ENCODE measurements at regions not wholly inside any gene's neighbourhood (a gene's known extent, or its start where the extent isn't known, plus 50 kb on each side); places are given as distances from the start of the nearest gene placed in this dataset.
"Not testable (repeated sequence)": the region's sequence is repeated elsewhere in the genome, so short reads cannot be mapped to it uniquely, and the experiment has no call there.

DNA sequence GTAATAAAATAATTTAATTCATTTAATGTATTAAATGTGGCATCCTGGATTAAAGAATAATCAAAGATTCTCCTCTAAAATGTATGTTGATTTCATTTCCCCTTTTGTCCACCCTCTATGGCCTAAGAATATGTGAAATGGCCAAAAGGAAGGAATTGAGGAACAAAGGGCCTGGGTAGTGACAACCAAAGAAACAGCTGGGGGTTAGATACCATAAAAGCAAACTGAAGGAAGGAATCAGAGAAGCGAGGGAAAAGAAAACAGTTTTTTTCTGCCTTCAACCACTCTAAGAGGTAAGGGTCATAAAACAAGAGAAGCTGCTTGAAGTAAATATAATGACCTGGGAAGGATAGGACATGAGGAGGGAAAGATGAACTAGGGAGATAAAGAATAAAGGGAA, 139.3 kb downstream of the FAM76B start:
- no peak for DNase-seq (ENCODE audit: low read depth)

- DNase-seq (ENCODE audit: low read depth) = no peak
These were observed 141.7 kb downstream of the FAM76B start for GRCh38 chr11:95647871-95648270.

- no peak for DNase-seq (ENCODE audit: low read depth)
These were observed 142.2 kb downstream of the FAM76B start for GRCh38 chr11:95647355-95647754.

- no peak for DNase-seq (ENCODE audit: low read depth)
These were observed 148.1 kb downstream of the FAM76B start for GRCh38 chr11:95641495-95641894.

DNA sequence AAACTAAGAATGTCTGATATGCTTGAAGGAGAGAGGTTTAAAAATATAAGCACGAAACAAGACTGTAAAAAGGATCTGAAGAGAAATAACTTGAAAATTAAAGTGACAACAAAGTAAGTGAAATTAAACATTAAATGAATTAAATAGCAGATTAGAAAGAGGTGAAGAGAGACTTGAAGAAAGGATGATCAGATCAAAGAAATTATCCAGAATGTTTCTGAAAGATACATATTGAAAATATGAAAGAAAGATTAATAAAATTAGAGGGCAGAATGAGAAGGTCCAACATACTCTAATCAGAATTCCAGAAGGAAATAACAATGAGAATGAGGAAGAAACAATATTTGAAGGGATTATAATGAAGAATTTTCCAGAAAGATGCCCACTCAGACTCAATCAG, 151.1 kb downstream of the FAM76B start:
- no peak for DNase-seq (ENCODE audit: low read depth)

GRCh38 chr11:95625164-95625900, 164.2 kb downstream of the FAM76B start:
- no peak for DNase-seq (ENCODE audit: low read depth)

DNA sequence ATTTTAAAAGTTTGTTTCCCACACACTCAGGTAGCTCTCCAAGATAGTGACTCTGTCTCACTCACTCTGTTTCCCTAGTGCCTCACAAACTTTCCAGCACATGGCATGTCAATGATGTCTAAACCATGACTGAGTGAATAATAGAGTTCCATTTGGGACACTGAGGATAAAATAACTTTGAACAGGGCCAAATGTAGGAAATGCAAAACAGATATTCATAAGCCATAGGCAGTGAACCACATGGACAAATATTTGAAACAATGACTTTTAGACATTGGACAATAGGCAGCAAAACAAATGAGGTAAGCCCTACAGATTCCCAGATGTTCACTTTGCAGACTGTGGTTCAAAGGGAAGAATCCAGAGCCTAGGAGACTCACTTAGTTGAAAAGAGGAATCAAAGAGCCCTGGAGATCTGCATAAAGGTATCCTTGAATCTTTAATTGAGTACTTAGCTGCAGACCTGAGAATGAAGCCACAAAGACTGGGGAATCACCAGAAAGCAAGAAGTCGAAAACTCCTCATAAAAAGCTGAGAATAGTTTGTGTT, 173.3 kb downstream of the FAM76B start:
- no peak for DNase-seq (ENCODE audit: low read depth)

DNA sequence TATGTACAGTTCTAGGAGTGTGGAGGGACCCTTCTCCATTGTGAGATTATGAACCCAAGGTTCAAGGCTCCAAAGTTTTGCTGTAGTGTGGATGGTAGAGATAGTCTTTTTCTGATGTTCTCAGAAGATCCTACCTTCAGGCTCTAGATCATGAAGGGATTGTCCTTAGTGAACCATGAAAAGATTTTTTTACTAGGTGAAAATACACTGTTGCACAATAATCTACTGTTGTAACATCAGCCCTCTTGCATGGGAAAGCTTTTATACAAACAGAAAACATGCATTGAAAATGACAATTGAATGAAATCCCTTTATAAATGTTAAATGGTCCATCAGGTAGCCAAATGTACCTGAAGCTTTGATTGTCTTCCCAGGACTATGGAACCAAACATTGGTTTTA, 177.8 kb downstream of the FAM76B start:
- DNase-seq (ENCODE audit: low read depth) = no peak

- DNase-seq (ENCODE audit: low read depth) = not testable (repeated sequence)
These were observed 179.4 kb downstream of the FAM76B start for GRCh38 chr11:95610185-95610584.

GRCh38 chr11:95608093-95608492, 181.5 kb downstream of the FAM76B start:
- no peak for DNase-seq (ENCODE audit: low read depth)

DNA sequence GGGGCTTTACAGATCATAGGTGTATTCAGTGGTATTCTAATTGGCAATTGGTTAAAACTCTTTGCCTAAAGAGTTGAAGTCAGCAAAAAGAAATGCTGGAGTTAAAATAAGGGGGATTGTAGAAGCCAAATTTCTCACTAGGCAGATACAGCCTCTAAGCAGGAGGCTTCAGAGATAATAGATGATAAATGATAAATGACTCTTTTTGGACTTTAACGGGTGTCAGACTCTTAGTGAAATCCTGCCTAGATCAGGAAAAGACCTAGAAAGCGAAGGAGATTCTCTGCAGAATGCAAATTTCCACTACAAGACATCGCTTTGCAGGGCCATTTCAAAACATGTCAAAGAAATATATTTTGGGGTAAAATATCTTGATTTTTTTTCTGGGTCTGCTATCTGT, 182.8 kb downstream of the FAM76B start:
- DNase-seq (ENCODE audit: low read depth) = no peak

GRCh38 chr11:95605271-95605940, 184.2 kb downstream of the FAM76B start:
- no peak for DNase-seq (ENCODE audit: low read depth)

- no peak for DNase-seq (ENCODE audit: low read depth)
These were observed 189.5 kb downstream of the FAM76B start for GRCh38 chr11:95599959-95600586.

- no peak for DNase-seq (ENCODE audit: low read depth)
These were observed 193.6 kb downstream of the FAM76B start for GRCh38 chr11:95595973-95596489.

- no peak for DNase-seq (ENCODE audit: low read depth)
These were observed 194.0 kb downstream of the FAM76B start for GRCh38 chr11:95595541-95595940.

DNA sequence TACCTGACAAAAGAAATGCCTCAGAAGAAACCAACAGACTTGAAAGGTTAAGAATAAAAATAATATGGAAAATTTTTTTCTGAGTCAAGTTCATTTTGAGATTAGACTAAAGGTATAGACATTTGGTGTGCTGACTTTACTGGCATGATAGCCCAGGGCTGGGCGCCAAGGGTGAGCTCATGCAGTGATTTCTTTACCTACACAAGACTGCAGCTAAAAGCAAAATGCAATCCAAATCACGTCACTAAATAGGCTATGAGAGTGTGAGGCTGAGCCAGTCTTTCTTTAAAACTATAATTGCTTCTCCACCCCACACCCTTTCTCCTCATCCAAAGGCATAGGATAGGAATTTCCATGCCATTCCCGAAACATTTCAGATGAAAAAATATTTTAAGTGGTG, 196.5 kb downstream of the FAM76B start:
- DNase-seq (ENCODE audit: low read depth) = no peak

- no peak for DNase-seq (ENCODE audit: low read depth)
These were observed 197.1 kb downstream of the FAM76B start for GRCh38 chr11:95592471-95592870.

- DNase-seq (ENCODE audit: low read depth) = no peak
These were observed 199.5 kb downstream of the FAM76B start for GRCh38 chr11:95589893-95590612.

DNA sequence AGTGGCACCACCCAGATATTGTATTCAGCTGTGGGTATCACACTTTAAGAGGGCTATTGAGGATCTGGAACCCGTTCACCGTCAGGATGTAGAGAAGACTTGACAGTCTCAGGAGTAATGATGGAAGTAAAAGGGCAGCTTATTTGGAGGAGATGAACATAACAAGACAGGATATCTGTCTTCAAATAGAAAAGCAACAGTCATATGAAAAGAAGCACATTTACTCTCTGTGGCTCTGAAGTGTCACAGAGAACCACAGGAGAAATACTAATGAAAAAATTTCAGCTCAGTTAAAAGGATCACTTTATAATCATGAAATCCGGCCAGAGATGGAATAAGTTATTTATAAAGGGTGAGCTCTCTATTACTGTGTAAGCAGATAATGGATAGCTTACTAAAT, 200.8 kb downstream of the FAM76B start:
- no peak for DNase-seq (ENCODE audit: low read depth)

- DNase-seq (ENCODE audit: low read depth) = no peak
These were observed 202.9 kb downstream of the FAM76B start for GRCh38 chr11:95586661-95587060.

GRCh38 chr11:95586155-95586554, 203.4 kb downstream of the FAM76B start:
- no peak for DNase-seq (ENCODE audit: low read depth)

DNA sequence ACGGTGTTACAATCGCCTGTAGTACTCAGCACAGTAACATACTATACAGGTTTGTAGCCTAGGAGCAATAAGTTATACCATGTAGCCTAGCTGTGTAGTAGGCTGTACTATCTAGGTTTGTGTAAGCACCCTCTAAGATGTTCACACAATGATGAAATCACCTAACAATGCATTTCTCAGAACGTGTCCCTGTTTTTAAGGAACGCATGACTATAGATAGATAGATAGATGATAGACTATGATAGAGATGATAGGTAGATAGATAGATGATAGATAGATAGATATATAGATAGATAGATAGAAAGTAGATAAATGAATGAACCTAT, 203.9 kb downstream of the FAM76B start:
- no peak for DNase-seq (ENCODE audit: low read depth)

All from HS-5 (cell line).